ENCODE measurements at regions not wholly inside any gene's neighbourhood (a gene's known extent, or its start where the extent isn't known, plus 50 kb on each side); places are given as distances from the start of the nearest gene placed in this dataset.
"Not testable (repeated sequence)": the region's sequence is repeated elsewhere in the genome, so short reads cannot be mapped to it uniquely, and the experiment has no call there.

GRCh38 chr20:29750268-29750899 lies 1507.1 kb upstream of the DEFB115 start:
- Histone ChIP-seq H3K27ac (ENCODE audit: low read depth in 1 of 2, low read length in 2 of 2) (no peak overlapping the region), H3K4me3 (ENCODE audit: low read depth in 1 of 3, low read length in 3 of 3) (no peak overlapping the region), H3K36me3 (ENCODE audit: control insufficient read depth in 4 of 4, insufficient read depth in 3 of 4, low read depth in 1 of 4, low read length in 3 of 4) (no peaks in the 10 kb centered on the region), H3K27me3 (ENCODE audit: control insufficient read depth in 4 of 4, insufficient read depth in 4 of 4, low read length in 3 of 4) (no peaks in the 10 kb centered on the region), H3K9me3 (ENCODE audit: control insufficient read depth in 4 of 4, low read length in 3 of 4) (no peaks in the 10 kb centered on the region), H3K9ac (ENCODE audit: low read depth in 1 of 2, low read length in 2 of 2) (no peak overlapping the region), H3K4me1 (ENCODE audit: control insufficient read depth in 4 of 4, insufficient read depth in 4 of 4, low read length in 3 of 4) (no peaks in the 10 kb centered on the region)
- TF ChIP-seq JUND (IDR thresholded peaks at IDR 0.05) (no peak), ATF3 (IDR thresholded peaks at IDR 0.05) (no peak), RXRA (IDR thresholded peaks at IDR 0.05) (no peak), RAD21 (IDR thresholded peaks at IDR 0.05) (no peak), EGR1 (IDR thresholded peaks at IDR 0.05; ENCODE audit: low read depth in 2 of 2) (no peak)
- TF ChIP-seq, protein P1, sequence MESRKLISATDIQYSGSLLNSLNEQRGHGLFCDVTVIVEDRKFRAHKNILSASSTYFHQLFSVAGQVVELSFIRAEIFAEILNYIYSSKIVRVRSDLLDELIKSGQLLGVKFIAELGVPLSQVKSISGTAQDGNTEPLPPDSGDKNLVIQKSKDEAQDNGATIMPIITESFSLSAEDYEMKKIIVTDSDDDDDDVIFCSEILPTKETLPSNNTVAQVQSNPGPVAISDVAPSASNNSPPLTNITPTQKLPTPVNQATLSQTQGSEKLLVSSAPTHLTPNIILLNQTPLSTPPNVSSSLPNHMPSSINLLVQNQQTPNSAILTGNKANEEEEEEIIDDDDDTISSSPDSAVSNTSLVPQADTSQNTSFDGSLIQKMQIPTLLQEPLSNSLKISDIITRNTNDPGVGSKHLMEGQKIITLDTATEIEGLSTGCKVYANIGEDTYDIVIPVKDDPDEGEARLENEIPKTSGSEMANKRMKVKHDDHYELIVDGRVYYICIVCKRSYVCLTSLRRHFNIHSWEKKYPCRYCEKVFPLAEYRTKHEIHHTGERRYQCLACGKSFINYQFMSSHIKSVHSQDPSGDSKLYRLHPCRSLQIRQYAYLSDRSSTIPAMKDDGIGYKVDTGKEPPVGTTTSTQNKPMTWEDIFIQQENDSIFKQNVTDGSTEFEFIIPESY (IDR thresholded peaks at IDR 0.05), result no peak
- 89% methylated on average over 33 of the region's 33 CpGs for WGBS
- DNase-seq (ENCODE audit: low spot score), result no peak

DNA sequence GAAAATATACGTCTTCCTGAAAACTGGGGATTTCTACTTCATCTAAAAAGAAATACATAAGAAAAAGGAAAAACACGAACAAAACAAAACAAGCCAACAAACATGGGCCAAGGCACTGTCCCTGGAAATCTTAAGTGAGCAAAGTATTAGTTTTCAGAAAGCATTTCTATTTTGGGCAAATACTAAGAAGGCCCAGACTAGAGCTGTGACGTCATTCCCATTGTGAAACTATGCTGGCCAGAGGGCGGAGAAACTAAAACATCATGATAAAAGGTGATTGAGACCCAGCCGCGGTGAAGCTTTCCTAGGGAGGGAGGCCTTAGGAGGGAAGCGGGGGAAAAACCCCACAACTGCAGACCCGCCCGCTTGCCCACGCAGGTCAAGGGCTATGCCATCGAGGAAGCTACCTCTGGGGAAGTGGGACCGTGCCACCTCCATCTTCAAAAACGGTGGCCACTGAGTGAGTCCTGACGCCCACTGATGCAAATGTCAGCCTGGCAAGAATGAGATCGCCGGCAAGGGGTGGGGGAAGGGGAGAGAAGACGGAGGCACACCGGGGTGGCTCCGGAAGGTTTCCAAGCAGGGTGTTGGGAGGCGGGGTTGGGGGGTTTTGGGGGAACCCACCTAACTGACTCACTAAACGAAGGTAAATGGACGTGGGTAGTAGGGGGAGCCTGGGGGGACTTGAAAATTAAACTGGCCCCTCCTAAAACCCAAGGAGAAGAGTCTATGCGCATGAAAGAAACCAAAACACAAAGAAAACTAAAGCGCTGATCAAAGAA lies 1504.6 kb upstream of the DEFB115 start:
- H3K9ac ChIP-seq (ENCODE audit: low read depth in 1 of 2, low read length in 2 of 2); H3K9me3 ChIP-seq (ENCODE audit: control insufficient read depth in 4 of 4, low read length in 3 of 4); DNase-seq (ENCODE audit: low spot score); H3K4me1 ChIP-seq (ENCODE audit: control insufficient read depth in 4 of 4, insufficient read depth in 4 of 4, low read length in 3 of 4); H3K4me3 ChIP-seq (ENCODE audit: low read depth in 1 of 3, low read length in 3 of 3); H3K27ac ChIP-seq (ENCODE audit: low read depth in 1 of 2, low read length in 2 of 2); H3K27me3 ChIP-seq (ENCODE audit: control insufficient read depth in 4 of 4, insufficient read depth in 4 of 4, low read length in 3 of 4); H3K36me3 ChIP-seq (ENCODE audit: control insufficient read depth in 4 of 4, insufficient read depth in 3 of 4, low read depth in 1 of 4, low read length in 3 of 4): not testable (repeated sequence)
- 25% methylated on average over 24 of the region's 24 CpGs for WGBS

- not testable (repeated sequence) for H3K4me3 ChIP-seq (ENCODE audit: low read depth in 1 of 3, low read length in 3 of 3); H3K27me3 ChIP-seq (ENCODE audit: control insufficient read depth in 4 of 4, insufficient read depth in 4 of 4, low read length in 3 of 4); H3K36me3 ChIP-seq (ENCODE audit: control insufficient read depth in 4 of 4, insufficient read depth in 3 of 4, low read depth in 1 of 4, low read length in 3 of 4); H3K9ac ChIP-seq (ENCODE audit: low read depth in 1 of 2, low read length in 2 of 2); H3K9me3 ChIP-seq (ENCODE audit: control insufficient read depth in 4 of 4, low read length in 3 of 4); DNase-seq (ENCODE audit: low spot score); H3K4me1 ChIP-seq (ENCODE audit: control insufficient read depth in 4 of 4, insufficient read depth in 4 of 4, low read length in 3 of 4); H3K27ac ChIP-seq (ENCODE audit: low read depth in 1 of 2, low read length in 2 of 2)
- 22% methylated on average over 15 of the region's 15 CpGs for WGBS
Measured at GRCh38 chr20:29753426-29753746, 1504.1 kb upstream of the DEFB115 start.

- H3K36me3 ChIP-seq (ENCODE audit: control insufficient read depth in 4 of 4, insufficient read depth in 3 of 4, low read depth in 1 of 4, low read length in 3 of 4), result not testable (repeated sequence)
Measured at GRCh38 chr20:29753879-29754278, 1503.6 kb upstream of the DEFB115 start.

DNA sequence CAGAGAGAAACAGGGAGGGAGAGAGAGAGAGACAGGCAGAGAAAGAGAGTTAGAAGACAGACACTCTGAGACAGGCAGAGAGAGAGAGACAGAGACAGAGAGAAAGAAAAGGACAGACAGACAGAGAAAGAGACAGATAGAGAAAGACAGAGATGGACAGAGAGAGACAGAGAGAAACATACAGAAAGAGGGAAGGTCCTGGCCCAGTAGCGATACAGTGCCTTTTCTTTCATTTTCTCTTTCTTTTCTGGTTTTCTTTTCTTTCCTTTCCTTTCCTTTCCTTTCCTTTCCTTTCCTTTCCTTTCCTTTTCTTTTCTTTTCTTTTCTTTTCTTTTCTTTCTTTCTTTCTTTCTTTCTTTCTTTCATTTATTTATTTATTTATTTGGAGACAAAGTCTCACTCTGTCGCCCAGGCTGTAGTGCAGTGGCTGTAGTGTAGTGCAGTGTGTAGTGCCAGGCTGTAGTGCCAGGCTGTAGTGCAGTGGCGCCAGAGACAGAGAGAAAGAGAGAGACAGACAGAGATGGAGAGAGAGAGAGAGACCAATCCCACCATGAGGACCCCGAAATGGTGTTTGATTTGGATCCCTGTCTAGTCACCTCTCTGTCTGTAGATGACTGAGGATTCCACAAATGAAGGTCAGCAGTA lies 1501.5 kb upstream of the DEFB115 start:
- DNase-seq (ENCODE audit: low spot score); H3K27ac ChIP-seq (ENCODE audit: low read depth in 1 of 2, low read length in 2 of 2); H3K4me3 ChIP-seq (ENCODE audit: low read depth in 1 of 3, low read length in 3 of 3); H3K9ac ChIP-seq (ENCODE audit: low read depth in 1 of 2, low read length in 2 of 2); H3K9me3 ChIP-seq (ENCODE audit: control insufficient read depth in 4 of 4, low read length in 3 of 4); H3K4me1 ChIP-seq (ENCODE audit: control insufficient read depth in 4 of 4, insufficient read depth in 4 of 4, low read length in 3 of 4); H3K27me3 ChIP-seq (ENCODE audit: control insufficient read depth in 4 of 4, insufficient read depth in 4 of 4, low read length in 3 of 4); H3K36me3 ChIP-seq (ENCODE audit: control insufficient read depth in 4 of 4, insufficient read depth in 3 of 4, low read depth in 1 of 4, low read length in 3 of 4): not testable (repeated sequence)
- WGBS, result 75% methylated on average over 4 of the region's 4 CpGs

More at GRCh38 chr20:29753879-29754278, 1503.6 kb upstream of the DEFB115 start:
- not testable (repeated sequence) for H3K9me3 ChIP-seq (ENCODE audit: control insufficient read depth in 4 of 4, low read length in 3 of 4); H3K4me3 ChIP-seq (ENCODE audit: low read depth in 1 of 3, low read length in 3 of 3); DNase-seq (ENCODE audit: low spot score); H3K27ac ChIP-seq (ENCODE audit: low read depth in 1 of 2, low read length in 2 of 2); H3K27me3 ChIP-seq (ENCODE audit: control insufficient read depth in 4 of 4, insufficient read depth in 4 of 4, low read length in 3 of 4); H3K9ac ChIP-seq (ENCODE audit: low read depth in 1 of 2, low read length in 2 of 2); H3K4me1 ChIP-seq (ENCODE audit: control insufficient read depth in 4 of 4, insufficient read depth in 4 of 4, low read length in 3 of 4)
- WGBS, result 67% methylated on average over 19 of the region's 19 CpGs

Data from liver (tissue), 7 donors.